GM21390 (cell line): ENCODE measurements at regions not wholly inside any gene's neighbourhood (a gene's known extent, or its start where the extent isn't known, plus 50 kb on each side); places are given as distances from the start of the nearest gene placed in this dataset.

ENCODE experiments used
- ATAC-seq: cut with Tn5 transposase; IDR thresholded peaks from one replicate; pipeline ENCODE4 v1.9.1; 2021; ENCODE audit not compliant: unreplicated experiment

- ATAC-seq, result no peak
Observed at GRCh38 chr7:145293754-145294153, 457.9 kb upstream of the TPK1 start.

GRCh38 chr7:145293228-145293701 is 457.4 kb upstream of the TPK1 start:
- no peak for ATAC-seq

- ATAC-seq, result no peak
Observed at GRCh38 chr7:145289384-145289783, 453.5 kb upstream of the TPK1 start.

- ATAC-seq, result no peak
Observed at GRCh38 chr7:145276118-145276517, 440.3 kb upstream of the TPK1 start.

- no peak for ATAC-seq
Observed at GRCh38 chr7:145269418-145270161, 433.7 kb upstream of the TPK1 start.

GRCh38 chr7:145265180-145265579 is 429.3 kb upstream of the TPK1 start:
- ATAC-seq, result no peak

GRCh38 chr7:145263886-145264285 is 428.0 kb upstream of the TPK1 start:
- ATAC-seq, result no peak

GRCh38 chr7:145252031-145252430 is 416.2 kb upstream of the TPK1 start:
- ATAC-seq, result no peak

GRCh38 chr7:145224775-145225174 is 388.9 kb upstream of the TPK1 start:
- ATAC-seq, result no peak

DNA sequence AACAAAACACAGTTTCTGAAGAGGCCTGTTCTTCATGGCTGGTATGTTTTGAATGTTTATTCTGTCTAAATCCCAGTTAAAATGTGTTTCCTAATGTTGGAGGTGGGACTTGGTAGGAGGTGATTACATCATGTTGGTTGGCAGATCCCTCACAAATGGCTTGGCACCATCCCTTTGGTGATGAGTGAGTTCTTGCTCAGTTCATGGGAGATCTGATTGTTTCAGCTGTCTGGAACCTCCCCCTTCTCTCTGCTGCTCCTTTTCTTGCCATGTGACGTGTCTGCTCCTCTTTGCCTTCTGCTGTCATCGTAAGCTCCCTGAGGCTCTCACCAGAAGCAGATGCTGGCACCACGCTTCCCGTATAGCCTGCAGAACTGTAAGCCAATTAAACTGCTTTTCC is 383.6 kb upstream of the TPK1 start:
- ATAC-seq, result no peak

DNA sequence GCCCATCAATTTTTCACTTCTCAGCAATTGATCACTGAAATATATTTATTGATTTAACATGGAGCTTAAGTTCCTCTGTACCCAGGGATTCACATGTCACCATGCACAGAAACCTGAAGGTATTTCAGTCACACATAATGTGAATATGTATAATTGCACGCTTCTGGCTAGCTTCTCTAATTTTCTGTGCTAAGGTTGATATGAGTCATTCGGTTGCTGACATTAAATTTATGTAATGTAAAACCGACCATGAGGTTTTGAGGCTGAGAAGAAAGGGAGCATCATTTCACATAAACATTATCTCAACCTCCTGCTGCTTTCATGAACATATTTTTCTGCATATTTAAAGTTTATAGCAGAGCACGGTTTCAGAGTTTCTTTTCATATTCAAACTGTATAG is 381.0 kb upstream of the TPK1 start:
- no peak for ATAC-seq

DNA sequence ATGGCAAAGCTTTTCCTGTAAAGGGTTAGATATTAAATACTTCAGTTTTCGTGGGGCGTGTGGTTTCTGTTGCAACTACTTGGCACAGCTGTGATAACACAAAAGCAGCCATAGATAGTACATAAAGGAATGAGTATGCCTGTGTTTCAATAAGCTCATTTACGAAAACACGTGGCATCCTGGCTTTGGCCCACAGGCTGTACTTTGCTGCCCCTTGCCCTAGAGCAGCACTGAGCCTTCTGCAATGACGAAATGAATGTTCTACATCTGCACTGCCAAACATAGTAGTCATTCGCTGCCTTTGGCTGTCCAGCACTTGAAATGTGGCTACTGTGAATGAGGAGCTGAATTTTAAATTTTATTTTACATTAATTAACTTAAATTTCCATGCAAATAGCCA is 376.2 kb upstream of the TPK1 start:
- ATAC-seq, result no peak

- ATAC-seq, result no peak
Observed at GRCh38 chr7:145211211-145211610, 375.4 kb upstream of the TPK1 start.

- no peak for ATAC-seq
Observed at GRCh38 chr7:145193951-145194350, 358.1 kb upstream of the TPK1 start.

DNA sequence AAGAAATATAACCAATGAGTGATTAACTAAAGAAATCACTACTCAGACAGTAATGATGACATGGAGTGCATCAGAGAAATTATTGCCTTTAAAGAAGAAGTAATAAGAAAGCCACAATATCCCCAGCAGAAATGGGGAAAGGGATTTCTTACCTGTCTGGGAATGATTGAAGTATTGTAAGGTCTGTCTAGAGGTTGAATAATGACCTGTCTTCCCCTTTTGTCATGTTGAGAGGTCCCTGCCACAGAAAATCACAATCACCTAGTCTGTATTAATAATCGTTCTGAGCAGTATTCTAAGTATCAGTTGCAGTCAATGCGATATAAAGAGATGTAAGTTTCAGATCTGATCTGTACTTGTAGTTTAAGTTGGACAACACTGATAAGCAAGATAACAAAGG is 349.1 kb upstream of the TPK1 start:
- no peak for ATAC-seq

DNA sequence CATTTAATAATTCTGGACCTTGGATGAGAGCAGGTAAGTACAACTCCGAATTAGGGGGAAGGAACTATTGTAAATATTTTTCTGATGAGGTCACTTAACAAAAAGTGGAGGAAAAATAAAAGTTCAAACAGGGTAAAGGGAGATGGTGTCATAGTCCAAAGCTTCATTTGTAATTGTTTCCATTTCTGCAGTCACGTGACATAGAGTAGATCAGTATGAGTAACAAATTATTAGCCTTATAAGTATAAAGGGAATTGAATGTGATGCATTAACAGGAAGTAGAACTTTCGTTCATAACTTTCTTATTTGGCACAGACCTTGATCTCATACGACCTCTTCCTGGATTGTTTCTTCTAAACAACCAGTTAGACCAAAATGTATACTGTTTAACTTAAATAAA is 347.2 kb upstream of the TPK1 start:
- ATAC-seq, result no peak

DNA sequence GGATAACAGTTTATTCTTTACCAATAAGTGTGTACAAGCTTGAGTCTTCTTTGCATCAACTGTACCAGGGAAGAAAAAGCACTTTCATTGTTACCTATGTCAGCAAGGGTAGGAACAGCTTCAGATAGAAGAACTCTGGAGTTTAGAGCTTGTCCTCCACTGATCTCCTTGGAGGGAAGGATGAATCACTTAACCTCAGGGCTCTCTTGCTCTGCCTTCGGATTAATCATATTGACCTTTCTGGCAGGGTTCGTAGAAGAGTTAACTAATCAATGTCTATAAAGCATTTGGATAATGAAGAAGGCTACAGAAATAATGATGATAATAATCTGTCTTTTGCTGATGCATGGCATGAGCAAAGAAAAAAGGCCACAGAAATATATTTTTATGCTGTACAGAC is 339.5 kb upstream of the TPK1 start:
- no peak for ATAC-seq

- ATAC-seq, result no peak
Observed at GRCh38 chr7:145169908-145170307, 334.1 kb upstream of the TPK1 start.

DNA sequence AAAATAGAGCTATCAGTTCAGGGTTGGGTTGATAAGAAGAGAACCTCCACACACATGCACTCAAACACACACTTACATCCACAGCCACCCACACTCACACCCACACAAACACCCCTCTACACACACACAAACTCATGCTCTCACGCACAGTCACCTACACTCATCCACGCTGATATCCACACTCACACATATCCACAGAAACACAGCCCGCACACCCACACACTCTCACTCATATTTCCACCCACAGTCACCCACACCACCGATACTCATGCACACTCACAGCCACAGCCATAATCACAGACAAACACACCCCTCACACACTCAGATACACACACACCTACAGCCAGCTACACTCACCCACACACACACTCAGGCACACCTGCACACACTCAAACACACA is 333.0 kb upstream of the TPK1 start:
- ATAC-seq, result no peak

- ATAC-seq, result no peak
Observed at GRCh38 chr7:145168427-145168826, 332.6 kb upstream of the TPK1 start.

- ATAC-seq, result no peak
Observed at GRCh38 chr7:145156834-145157233, 321.0 kb upstream of the TPK1 start.

DNA sequence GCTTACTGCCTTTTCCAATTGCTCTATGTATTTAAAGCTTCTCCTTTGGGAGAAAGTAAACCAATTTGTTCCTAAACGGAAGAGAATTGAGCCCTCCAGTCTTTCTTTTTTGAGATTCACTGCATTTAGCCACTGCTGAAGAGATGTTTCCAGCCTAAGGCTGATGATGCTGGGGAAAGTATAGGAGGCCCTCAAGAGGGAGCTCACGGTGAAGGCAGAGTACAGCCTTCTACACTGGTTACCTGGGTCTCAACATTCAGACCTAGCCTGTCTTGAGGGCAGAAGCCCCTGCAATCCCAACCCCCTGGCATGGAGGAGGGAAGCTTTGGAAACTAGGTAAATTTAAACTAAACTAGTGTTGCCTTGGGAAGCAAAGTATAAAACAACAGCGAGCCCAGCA is 316.7 kb upstream of the TPK1 start:
- no peak for ATAC-seq

- ATAC-seq, result no peak
Observed at GRCh38 chr7:145151676-145152075, 315.8 kb upstream of the TPK1 start.
